ENCODE measurements at regions not wholly inside any gene's neighbourhood (a gene's known extent, or its start where the extent isn't known, plus 50 kb on each side); places are given as distances from the start of the nearest gene placed in this dataset.

DNA sequence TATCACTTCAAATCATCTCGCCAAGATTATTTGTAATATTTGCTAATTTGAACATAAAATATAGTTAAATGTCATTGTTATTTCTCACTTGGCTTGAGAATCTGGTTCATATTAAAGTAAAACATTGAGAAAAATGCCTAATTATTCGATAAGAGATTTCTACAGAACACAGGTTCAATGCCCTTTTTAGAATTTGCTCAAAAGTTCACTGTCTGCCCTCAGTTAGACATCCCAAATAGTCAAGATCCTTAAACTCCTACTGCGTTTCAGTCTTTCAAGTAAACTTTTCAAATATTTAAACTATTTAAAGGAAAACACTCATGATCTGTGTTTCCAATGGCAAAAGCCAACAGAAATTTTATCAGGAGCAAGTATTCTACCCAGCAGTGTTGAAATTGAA, 204.1 kb upstream of the AGTR1 start:
- intact Hi-C loops (cut with DNase I) = no loop called here
- H3K36me3 ChIP-seq = no peaks in the 10 kb centered on the region
- TF ChIP-seq, protein P1, sequence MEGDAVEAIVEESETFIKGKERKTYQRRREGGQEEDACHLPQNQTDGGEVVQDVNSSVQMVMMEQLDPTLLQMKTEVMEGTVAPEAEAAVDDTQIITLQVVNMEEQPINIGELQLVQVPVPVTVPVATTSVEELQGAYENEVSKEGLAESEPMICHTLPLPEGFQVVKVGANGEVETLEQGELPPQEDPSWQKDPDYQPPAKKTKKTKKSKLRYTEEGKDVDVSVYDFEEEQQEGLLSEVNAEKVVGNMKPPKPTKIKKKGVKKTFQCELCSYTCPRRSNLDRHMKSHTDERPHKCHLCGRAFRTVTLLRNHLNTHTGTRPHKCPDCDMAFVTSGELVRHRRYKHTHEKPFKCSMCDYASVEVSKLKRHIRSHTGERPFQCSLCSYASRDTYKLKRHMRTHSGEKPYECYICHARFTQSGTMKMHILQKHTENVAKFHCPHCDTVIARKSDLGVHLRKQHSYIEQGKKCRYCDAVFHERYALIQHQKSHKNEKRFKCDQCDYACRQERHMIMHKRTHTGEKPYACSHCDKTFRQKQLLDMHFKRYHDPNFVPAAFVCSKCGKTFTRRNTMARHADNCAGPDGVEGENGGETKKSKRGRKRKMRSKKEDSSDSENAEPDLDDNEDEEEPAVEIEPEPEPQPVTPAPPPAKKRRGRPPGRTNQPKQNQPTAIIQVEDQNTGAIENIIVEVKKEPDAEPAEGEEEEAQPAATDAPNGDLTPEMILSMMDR (IDR thresholded peaks at IDR 0.05) = no peak
- TF ChIP-seq POLR2A (IDR thresholded peaks at IDR 0.05) (no peak), POLR2AphosphoS5 (IDR thresholded peaks at IDR 0.05; ENCODE audit: insufficient read depth in 1 of 2, low read depth in 1 of 2) (no peak)
- no peak overlapping the region for H3K4me3 ChIP-seq
- no peaks in the 10 kb centered on the region for H3K27me3 ChIP-seq
- H3K4me1 ChIP-seq = no peaks in the 10 kb centered on the region
- H3K27ac ChIP-seq = no peak overlapping the region
- DNase-seq (ENCODE audit: extremely low spot score in 2 of 2) = no peak
- H3K9me3 ChIP-seq = no peaks in the 10 kb centered on the region

DNA sequence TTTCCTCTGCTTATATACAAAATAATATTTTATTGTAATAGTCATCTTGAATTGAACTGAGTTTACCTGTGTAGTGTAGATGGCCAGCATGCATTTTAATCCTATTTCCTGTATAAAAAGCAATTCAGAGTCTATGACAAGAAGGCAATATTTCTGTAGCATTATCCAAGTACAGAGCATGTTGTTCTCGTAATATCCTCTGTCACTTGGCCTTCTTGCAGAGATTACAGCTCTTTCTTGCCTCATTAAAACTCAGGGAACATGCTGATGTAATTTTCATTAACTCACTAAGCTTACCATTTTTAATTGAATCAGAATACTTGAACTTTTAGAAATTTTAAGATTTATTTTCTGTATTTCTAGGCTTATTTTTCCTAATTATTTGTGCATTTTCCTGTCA, 203.3 kb upstream of the AGTR1 start:
- H3K4me1 ChIP-seq = no peaks in the 10 kb centered on the region
- intact Hi-C loops (cut with DNase I) = no loop called here
- TF ChIP-seq POLR2A (IDR thresholded peaks at IDR 0.05) (no peak), POLR2AphosphoS5 (IDR thresholded peaks at IDR 0.05; ENCODE audit: insufficient read depth in 1 of 2, low read depth in 1 of 2) (no peak)
- TF ChIP-seq, protein P1 (IDR thresholded peaks at IDR 0.05) = no peak
- no peaks in the 10 kb centered on the region for H3K9me3 ChIP-seq
- no peak overlapping the region for H3K27ac ChIP-seq
- H3K36me3 ChIP-seq = no peaks in the 10 kb centered on the region
- no peaks in the 10 kb centered on the region for H3K27me3 ChIP-seq
- DNase-seq (ENCODE audit: extremely low spot score in 2 of 2) = no peak
- no peak overlapping the region for H3K4me3 ChIP-seq

DNA sequence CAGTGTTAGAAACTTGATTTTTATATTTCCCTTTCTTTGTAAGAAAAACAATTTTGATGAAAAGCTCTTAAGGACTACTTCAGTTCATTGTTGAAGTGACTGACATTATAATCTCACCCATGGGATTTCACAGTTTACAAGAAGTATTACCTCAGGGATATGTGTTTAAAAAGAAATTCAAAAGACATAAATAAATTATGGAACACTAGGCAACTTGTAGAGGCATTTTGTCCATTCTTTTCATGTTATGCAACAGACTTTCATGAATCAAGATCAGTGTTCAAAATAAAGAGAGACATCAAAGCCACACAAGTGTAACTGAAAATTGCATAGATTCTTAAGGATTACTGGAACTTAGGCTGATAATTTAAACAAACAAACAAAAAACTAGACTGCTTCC, 196.8 kb upstream of the AGTR1 start:
- Histone ChIP-seq H3K9me3 (no peaks in the 10 kb centered on the region), H3K27ac (no peak overlapping the region)
- DNase-seq (ENCODE audit: extremely low spot score in 2 of 2) = no peak

DNA sequence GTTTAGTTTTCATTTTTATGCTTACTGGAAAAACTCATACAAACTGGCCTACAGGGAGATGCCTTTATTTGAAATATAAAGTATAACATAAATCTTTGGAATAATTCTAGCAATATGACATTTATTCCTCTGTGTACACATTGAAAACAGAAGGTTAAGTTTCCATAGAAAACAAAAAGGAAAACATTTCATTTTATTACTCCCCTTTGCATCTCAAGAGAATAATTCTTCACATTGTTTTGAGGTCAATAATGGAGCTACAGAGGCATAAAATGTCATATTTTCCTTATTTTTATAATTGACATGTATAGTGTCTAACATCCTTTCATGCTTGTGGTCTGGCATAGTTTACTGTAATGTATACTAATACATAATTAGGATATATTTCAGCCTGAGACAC, 187.6 kb upstream of the AGTR1 start:
- Histone ChIP-seq H3K36me3 (no peaks in the 10 kb centered on the region), H3K9me3 (no peaks in the 10 kb centered on the region), H3K4me3 (no peak overlapping the region), H3K27ac (no peak overlapping the region), H3K27me3 (no peaks in the 10 kb centered on the region), H3K4me1 (no peaks in the 10 kb centered on the region)
- intact Hi-C loops (cut with DNase I) = no loop called here
- no peak for DNase-seq (ENCODE audit: extremely low spot score in 2 of 2)
- no peak for TF ChIP-seq POLR2AphosphoS5 (IDR thresholded peaks at IDR 0.05; ENCODE audit: insufficient read depth in 1 of 2, low read depth in 1 of 2)
- no peak for TF ChIP-seq POLR2A (IDR thresholded peaks at IDR 0.05)
- TF ChIP-seq, protein P1 (IDR thresholded peaks at IDR 0.05) = no peak

More for the DNA sequence above, 196.8 kb upstream of the AGTR1 start:
- H3K4me3 ChIP-seq = no peak overlapping the region
- no peak for TF ChIP-seq POLR2A (IDR thresholded peaks at IDR 0.05)
- TF ChIP-seq, protein P1 (IDR thresholded peaks at IDR 0.05) = no peak
- no peak for TF ChIP-seq POLR2AphosphoS5 (IDR thresholded peaks at IDR 0.05; ENCODE audit: insufficient read depth in 1 of 2, low read depth in 1 of 2)
- H3K36me3 ChIP-seq = no peaks in the 10 kb centered on the region
- no peaks in the 10 kb centered on the region for H3K27me3 ChIP-seq
- intact Hi-C loops (cut with DNase I) = no loop called here
- H3K4me1 ChIP-seq = no peaks in the 10 kb centered on the region

DNA sequence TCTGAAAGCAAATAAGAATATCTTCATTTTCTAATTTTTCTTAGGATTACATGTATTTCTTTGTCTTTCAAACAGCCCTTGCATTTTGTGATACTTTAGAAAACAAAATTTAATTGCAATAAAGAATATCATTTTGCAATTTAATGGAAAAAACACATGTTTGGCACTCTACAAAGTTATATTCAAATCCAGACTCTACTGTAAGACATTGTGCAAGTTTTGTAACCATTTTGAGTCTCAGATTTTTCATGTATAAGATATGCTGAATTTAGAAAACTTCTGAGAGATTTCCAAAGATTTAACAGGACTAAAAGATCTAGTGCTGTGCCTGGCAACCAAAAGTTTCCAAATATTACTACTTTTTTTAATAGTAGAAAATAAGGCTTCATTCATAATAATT, 187.1 kb upstream of the AGTR1 start:
- DNase-seq (ENCODE audit: extremely low spot score in 2 of 2) = no peak
- no peak overlapping the region for H3K27ac ChIP-seq
- intact Hi-C loops (cut with DNase I) = no loop called here
- H3K27me3 ChIP-seq = no peaks in the 10 kb centered on the region
- H3K4me1 ChIP-seq = no peaks in the 10 kb centered on the region
- no peaks in the 10 kb centered on the region for H3K36me3 ChIP-seq
- H3K9me3 ChIP-seq = no peaks in the 10 kb centered on the region
- TF ChIP-seq POLR2AphosphoS5 (IDR thresholded peaks at IDR 0.05; ENCODE audit: insufficient read depth in 1 of 2, low read depth in 1 of 2) (no peak), POLR2A (IDR thresholded peaks at IDR 0.05) (no peak)
- TF ChIP-seq, protein P1 (IDR thresholded peaks at IDR 0.05) = no peak
- no peak overlapping the region for H3K4me3 ChIP-seq
